CD8-positive, alpha-beta memory T cell (primary cell): ENCODE measurements at regions not wholly inside any gene's neighbourhood (a gene's known extent, or its start where the extent isn't known, plus 50 kb on each side); places are given as distances from the start of the nearest gene placed in this dataset.

ENCODE experiments used
- CTCF ChIA-PET: fragments of 350-600 bp; sonication (Branson Sonifier 250); formaldehyde crosslinking; loops from one replicate; lab custom pipeline; 2021; ENCODE audit warnings: antibody characterized with exemption; lab: Charles Lee
- POLR2A ChIA-PET: fragments of 350-600 bp; sonication (Branson Sonifier 250); formaldehyde crosslinking; loops from one replicate; lab custom pipeline; 2021; ENCODE audit warnings: antibody characterized with exemption; lab: Charles Lee
- DNase-seq, 5 donors: peaks; one replicate each; pipeline versions ENCODE4 v3.0.0 to v3.0.0-alpha.2; 2020 to 2022; ENCODE audit warnings: mixed read lengths in 1 of 5
- H3K27ac ChIP-seq: one replicate; pipeline ENCODE4 v1.7.0; 2013; ENCODE audit warnings: low read depth, mild to moderate bottlenecking, low read length, moderate library complexity
- H3K27me3 ChIP-seq: 2 replicates; pipeline ENCODE4 v1.7.0; 2013; ENCODE audit warnings: low read length, mild to moderate bottlenecking; ENCODE audit not compliant: insufficient read depth, poor library complexity, severe bottlenecking
- H3K36me3 ChIP-seq: 2 replicates; pipeline ENCODE4 v1.7.0; 2013; ENCODE audit warnings: mild to moderate bottlenecking, low read length, moderate library complexity; ENCODE audit not compliant: insufficient read depth
- H3K4me1 ChIP-seq: 2 replicates; pipeline ENCODE4 v1.7.0; 2013; ENCODE audit warnings: mild to moderate bottlenecking, low read length, moderate library complexity; ENCODE audit not compliant: insufficient read depth
- H3K4me3 ChIP-seq: 2 replicates; pipeline ENCODE4 v1.7.0; 2013; ENCODE audit warnings: mild to moderate bottlenecking, low read length
- H3K9me3 ChIP-seq: 2 replicates; pipeline ENCODE4 v1.7.0; 2013; ENCODE audit warnings: mild to moderate bottlenecking, low read length
- H3K27ac Mint-ChIP-seq, 8 donors: one replicate each; pipeline ENCODE4 v1.8.0; 2020 to 2021; ENCODE audit warnings: mixed read lengths in 8 of 8, mild to moderate bottlenecking in 6 of 8, inconsistent platforms in 3 of 8, moderate library complexity in 3 of 8
- H3K27me3 Mint-ChIP-seq, 2 donors: one replicate each; pipeline ENCODE4 v1.8.0; 2020 to 2021; ENCODE audit warnings: mixed read lengths in 2 of 2, mild to moderate bottlenecking in 1 of 2, moderate library complexity in 1 of 2
- H3K36me3 Mint-ChIP-seq, 3 donors: one replicate each; pipeline ENCODE4 v1.8.0; 2020 to 2021; ENCODE audit warnings: mixed read lengths in 3 of 3, inconsistent platforms in 1 of 3, mild to moderate bottlenecking in 1 of 3
- H3K4me1 Mint-ChIP-seq, 3 donors: one replicate each; pipeline ENCODE4 v1.8.0; 2020 to 2021; ENCODE audit warnings: mixed read lengths in 3 of 3, inconsistent platforms in 1 of 3, mild to moderate bottlenecking in 1 of 3
- H3K4me3 Mint-ChIP-seq, 7 donors: one replicate each; pipeline ENCODE4 v1.8.0; 2020 to 2021; ENCODE audit warnings: mixed read lengths in 7 of 7, mild to moderate bottlenecking in 6 of 7, moderate library complexity in 4 of 7, inconsistent platforms in 2 of 7
- H3K9me3 Mint-ChIP-seq, 5 donors: one replicate each; pipeline ENCODE4 v1.8.0; 2020 to 2022; ENCODE audit warnings: mixed read lengths in 5 of 5, mild to moderate bottlenecking in 3 of 5, moderate library complexity in 2 of 5, inconsistent platforms in 1 of 5

DNA sequence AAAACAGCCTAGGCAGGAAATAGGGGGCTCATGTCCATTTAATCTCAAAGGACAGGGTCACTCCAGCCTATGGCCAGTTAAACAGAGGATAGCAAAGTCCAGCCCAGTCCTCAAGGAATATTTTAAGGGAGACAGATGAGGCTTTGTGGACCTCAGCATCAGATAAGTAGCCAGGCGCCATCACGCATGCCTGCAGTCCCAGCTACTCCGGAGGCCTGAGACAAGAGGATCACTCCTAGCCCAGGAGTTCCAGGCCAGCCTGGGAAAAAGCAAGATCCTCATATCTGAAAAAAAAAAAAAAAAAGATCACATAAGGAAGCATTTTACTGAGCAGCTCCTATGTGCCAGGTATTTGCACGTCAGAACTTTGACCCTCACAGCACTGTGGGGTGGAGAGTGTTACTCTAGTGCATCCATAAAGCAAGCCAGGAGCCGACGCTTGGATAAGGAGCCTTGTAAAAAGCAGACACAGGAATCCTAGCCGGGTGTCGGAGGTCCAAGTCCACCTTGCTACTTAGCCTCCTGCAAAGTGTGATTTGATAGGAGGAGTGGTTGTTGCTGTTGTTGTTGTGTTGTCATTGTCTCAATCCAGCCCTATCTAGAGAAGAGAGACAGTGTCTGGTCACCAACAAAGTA lies 61.8 kb upstream of the DOCK1 start:
- Mint-ChIP-seq H3K4me3 (no peak overlapping the region), H3K27ac (no peak overlapping the region), H3K36me3 (no peaks in the 10 kb centered on the region), H3K9me3 (peaks cover 0 to 8% (median 2%) of the 10 kb centered on the region in 5 donors), H3K4me1 (no peaks in the 10 kb centered on the region), H3K27me3 (peaks cover 0 to 2% of the 10 kb centered on the region in 2 donors)
- DNase-seq = no peak
- no peaks in the 10 kb centered on the region for H3K4me1 ChIP-seq
- ChIA-PET CTCF (no interaction called here), POLR2A (no interaction called here)
- no peaks in the 10 kb centered on the region for H3K27me3 ChIP-seq
- H3K36me3 ChIP-seq = no peaks in the 10 kb centered on the region
- no peak overlapping the region for H3K27ac ChIP-seq
- H3K4me3 ChIP-seq = no peak overlapping the region
- no peaks in the 10 kb centered on the region for H3K9me3 ChIP-seq

DNA sequence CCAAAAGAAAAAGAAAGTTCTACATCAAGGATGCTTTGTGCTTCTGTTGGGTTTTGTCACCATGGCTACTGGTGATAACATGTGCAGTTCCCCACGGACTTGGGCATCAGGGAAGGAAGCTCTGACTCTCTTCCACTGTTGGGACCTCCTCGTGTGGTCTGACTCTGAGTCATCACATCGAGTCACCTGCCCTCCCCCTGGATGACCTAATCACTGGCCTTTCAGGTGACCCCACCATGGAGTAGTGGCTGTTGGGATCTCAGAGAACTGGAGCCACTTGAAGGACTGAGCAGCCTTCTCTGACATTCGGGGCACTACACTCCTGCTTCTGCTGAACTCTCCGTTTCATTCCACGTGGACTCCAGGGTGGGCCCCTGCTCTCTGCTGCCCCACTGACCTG lies 60.8 kb upstream of the DOCK1 start:
- H3K27ac ChIP-seq = no peak overlapping the region
- ChIA-PET POLR2A (no interaction called here), CTCF (no interaction called here)
- H3K4me3 ChIP-seq = no peak overlapping the region
- Mint-ChIP-seq H3K4me1 (no peaks in the 10 kb centered on the region), H3K27me3 (peaks cover 0 to 2% of the 10 kb centered on the region in 2 donors), H3K9me3 (peaks cover 0 to 8% (median 2%) of the 10 kb centered on the region in 5 donors), H3K27ac (no peak overlapping the region), H3K36me3 (no peaks in the 10 kb centered on the region), H3K4me3 (no peak overlapping the region)
- no peaks in the 10 kb centered on the region for H3K27me3 ChIP-seq
- H3K4me1 ChIP-seq = no peaks in the 10 kb centered on the region
- no peaks in the 10 kb centered on the region for H3K36me3 ChIP-seq
- no peaks in the 10 kb centered on the region for H3K9me3 ChIP-seq
- no peak for DNase-seq

DNA sequence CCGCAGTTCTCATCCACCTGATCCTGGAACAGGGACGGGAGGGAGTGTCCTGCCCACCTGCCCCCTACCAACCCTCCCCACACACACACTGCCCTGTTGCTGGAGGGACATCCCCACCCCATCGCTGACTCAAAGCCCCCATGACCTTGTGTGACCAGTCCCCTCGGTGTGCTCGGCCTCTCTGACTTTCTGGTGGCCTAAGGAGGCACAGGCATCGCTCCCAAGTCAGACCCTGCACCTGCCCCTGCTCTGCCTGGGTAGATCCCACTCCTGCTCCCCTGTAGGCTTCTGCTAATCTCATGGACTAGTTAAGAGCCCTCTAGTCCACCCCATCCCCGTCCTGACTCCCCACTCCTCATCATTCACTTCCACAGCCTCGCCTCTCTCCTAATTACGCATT lies 58.8 kb upstream of the DOCK1 start:
- Histone ChIP-seq H3K27ac (no peak overlapping the region), H3K36me3 (no peaks in the 10 kb centered on the region), H3K4me3 (no peak overlapping the region), H3K27me3 (no peaks in the 10 kb centered on the region), H3K4me1 (no peaks in the 10 kb centered on the region), H3K9me3 (no peaks in the 10 kb centered on the region)
- ChIA-PET POLR2A (no interaction called here), CTCF (no interaction called here)
- H3K4me1 Mint-ChIP-seq = no peaks in the 10 kb centered on the region
- H3K4me3 Mint-ChIP-seq = no peak overlapping the region
- no peak overlapping the region for H3K27ac Mint-ChIP-seq
- no peak for DNase-seq
- H3K36me3 Mint-ChIP-seq = no peaks in the 10 kb centered on the region
- peaks cover 0 to 4% (median 2%) of the 10 kb centered on the region in 5 donors for H3K9me3 Mint-ChIP-seq
- no peaks in the 10 kb centered on the region for H3K27me3 Mint-ChIP-seq

DNA sequence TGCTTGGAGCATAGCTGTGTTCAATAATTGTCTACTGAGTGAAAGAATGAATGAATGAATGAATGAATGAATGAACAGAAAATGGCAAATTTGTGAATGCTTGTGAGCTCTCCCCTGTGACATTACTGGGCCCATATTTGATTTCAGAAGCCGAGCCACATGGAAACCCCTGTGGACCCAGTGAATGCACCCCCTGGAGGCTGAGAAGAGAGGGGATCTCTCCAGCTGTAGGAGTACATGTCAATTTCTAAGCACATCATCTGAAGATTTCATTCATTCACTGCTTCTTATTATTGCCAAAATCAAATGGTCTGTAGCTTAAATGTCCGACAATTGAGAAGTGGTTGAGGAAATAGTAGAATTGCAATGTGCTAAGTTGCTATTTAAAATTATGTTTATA lies 58.3 kb upstream of the DOCK1 start:
- H3K36me3 ChIP-seq = no peaks in the 10 kb centered on the region
- no peak overlapping the region for H3K27ac Mint-ChIP-seq
- DNase-seq = no peak
- H3K27ac ChIP-seq = no peak overlapping the region
- ChIA-PET POLR2A (no interaction called here), CTCF (no interaction called here)
- no peaks in the 10 kb centered on the region for H3K4me1 Mint-ChIP-seq
- H3K4me1 ChIP-seq = no peaks in the 10 kb centered on the region
- no peaks in the 10 kb centered on the region for H3K36me3 Mint-ChIP-seq
- no peaks in the 10 kb centered on the region for H3K27me3 Mint-ChIP-seq
- no peak overlapping the region for H3K4me3 ChIP-seq
- no peak overlapping the region for H3K4me3 Mint-ChIP-seq
- H3K27me3 ChIP-seq = no peaks in the 10 kb centered on the region
- H3K9me3 ChIP-seq = no peaks in the 10 kb centered on the region
- H3K9me3 Mint-ChIP-seq = peaks cover 0 to 7% (median 0%) of the 10 kb centered on the region in 5 donors

DNA sequence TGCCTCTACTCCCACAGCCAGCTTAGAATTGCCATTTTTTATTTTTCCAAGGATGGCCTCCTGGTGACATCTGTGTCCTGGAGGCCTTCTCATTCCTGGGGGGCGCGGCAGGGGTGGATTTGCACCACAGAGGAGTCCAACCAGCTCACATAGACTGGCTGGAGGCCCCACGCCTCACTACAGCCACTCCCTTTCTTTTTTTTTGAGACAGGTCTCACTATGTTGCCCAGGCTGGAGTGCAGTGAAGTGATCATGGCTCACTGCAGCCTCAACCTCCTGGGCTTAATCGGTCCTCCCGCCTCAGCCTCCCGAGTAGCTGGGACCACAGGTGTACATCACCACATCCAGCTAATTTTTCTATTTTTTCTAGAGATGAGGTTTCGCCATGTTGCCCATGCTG lies 57.6 kb upstream of the DOCK1 start:
- Mint-ChIP-seq H3K9me3 (peaks cover 0 to 8% (median 0%) of the 10 kb centered on the region in 5 donors), H3K27ac (no peak overlapping the region), H3K4me1 (no peaks in the 10 kb centered on the region), H3K36me3 (no peaks in the 10 kb centered on the region), H3K27me3 (no peaks in the 10 kb centered on the region), H3K4me3 (no peak overlapping the region)
- Histone ChIP-seq H3K27me3 (no peaks in the 10 kb centered on the region), H3K36me3 (no peaks in the 10 kb centered on the region), H3K4me3 (no peak overlapping the region), H3K4me1 (no peaks in the 10 kb centered on the region), H3K27ac (no peak overlapping the region), H3K9me3 (no peaks in the 10 kb centered on the region)
- ChIA-PET CTCF (no interaction called here), POLR2A (no interaction called here)
- no peak for DNase-seq

DNA sequence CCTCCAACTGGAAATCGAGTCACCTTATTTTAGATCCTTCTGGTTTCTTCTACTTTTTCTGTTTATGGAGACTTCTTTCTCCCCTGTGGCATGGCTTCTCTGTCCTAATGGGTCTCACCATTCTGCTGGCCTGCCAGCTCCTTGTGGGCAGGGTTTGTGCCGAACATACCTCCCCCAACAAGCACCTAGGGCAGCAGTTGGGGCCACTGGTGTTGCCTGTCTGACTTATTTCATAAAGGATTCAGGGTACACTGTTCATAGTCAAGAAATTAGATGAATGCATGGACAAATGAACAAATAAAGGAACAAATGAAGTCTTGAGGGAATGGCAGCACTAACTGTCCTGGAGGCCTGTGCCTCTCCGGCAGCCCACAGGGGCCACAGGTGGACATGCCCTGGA lies 55.6 kb upstream of the DOCK1 start:
- ChIA-PET CTCF (no interaction called here), POLR2A (no interaction called here)
- no peak overlapping the region for H3K4me3 ChIP-seq
- no peaks in the 10 kb centered on the region for H3K4me1 ChIP-seq
- no peaks in the 10 kb centered on the region for H3K9me3 ChIP-seq
- H3K4me1 Mint-ChIP-seq = no peaks in the 10 kb centered on the region
- H3K27ac ChIP-seq = no peak overlapping the region
- no peaks in the 10 kb centered on the region for H3K36me3 Mint-ChIP-seq
- peaks cover 0 to 8% (median 0%) of the 10 kb centered on the region in 5 donors for H3K9me3 Mint-ChIP-seq
- no peaks in the 10 kb centered on the region for H3K27me3 ChIP-seq
- no peak overlapping the region for H3K27ac Mint-ChIP-seq
- H3K27me3 Mint-ChIP-seq = no peaks in the 10 kb centered on the region
- DNase-seq = no peak
- no peak overlapping the region for H3K4me3 Mint-ChIP-seq
- no peaks in the 10 kb centered on the region for H3K36me3 ChIP-seq

DNA sequence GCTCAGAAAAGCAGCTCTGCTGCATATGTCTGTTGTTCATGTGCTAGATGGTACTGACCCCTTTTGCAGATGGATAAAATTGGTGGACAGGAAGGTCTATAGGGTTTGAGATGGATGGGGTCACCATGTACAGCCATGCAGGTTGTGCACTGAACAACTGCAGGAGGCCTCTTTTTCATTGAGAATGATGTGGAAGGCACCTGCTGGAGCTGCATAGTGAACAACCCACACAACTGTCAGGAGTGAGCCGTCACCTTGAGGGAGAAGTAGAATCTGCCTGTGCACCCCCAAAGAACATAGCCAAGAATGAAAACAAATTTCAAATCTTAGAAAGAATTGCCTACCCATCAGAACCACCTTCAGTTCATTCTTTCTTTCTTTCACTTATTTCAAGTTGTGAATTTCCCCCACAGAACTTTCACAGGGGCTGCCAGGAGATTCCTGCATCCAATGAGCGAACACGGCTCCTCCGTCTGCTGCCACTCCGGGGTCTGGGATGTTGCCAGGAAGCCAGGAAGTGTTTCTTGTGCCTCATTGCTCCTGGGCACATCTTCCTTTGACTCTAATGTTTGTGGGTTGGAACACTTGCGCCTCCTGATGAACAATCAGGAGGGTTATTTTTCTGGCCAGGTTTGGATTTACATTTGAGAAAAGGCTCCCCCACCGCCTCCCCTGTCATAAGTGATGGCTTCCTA lies 53.7 kb upstream of the DOCK1 start:
- DNase-seq = no peak
- Histone ChIP-seq H3K4me1 (no peaks in the 10 kb centered on the region), H3K27me3 (no peaks in the 10 kb centered on the region), H3K36me3 (no peaks in the 10 kb centered on the region), H3K27ac (no peak overlapping the region), H3K4me3 (no peak overlapping the region), H3K9me3 (no peaks in the 10 kb centered on the region)
- no peak overlapping the region for H3K4me3 Mint-ChIP-seq
- CTCF ChIA-PET = no interaction called here
- H3K9me3 Mint-ChIP-seq = peaks cover 0 to 8% (median 0%) of the 10 kb centered on the region in 5 donors
- no peak overlapping the region for H3K27ac Mint-ChIP-seq
- POLR2A ChIA-PET = no interaction called here
- H3K27me3 Mint-ChIP-seq = no peaks in the 10 kb centered on the region
- no peaks in the 10 kb centered on the region for H3K36me3 Mint-ChIP-seq
- no peaks in the 10 kb centered on the region for H3K4me1 Mint-ChIP-seq

DNA sequence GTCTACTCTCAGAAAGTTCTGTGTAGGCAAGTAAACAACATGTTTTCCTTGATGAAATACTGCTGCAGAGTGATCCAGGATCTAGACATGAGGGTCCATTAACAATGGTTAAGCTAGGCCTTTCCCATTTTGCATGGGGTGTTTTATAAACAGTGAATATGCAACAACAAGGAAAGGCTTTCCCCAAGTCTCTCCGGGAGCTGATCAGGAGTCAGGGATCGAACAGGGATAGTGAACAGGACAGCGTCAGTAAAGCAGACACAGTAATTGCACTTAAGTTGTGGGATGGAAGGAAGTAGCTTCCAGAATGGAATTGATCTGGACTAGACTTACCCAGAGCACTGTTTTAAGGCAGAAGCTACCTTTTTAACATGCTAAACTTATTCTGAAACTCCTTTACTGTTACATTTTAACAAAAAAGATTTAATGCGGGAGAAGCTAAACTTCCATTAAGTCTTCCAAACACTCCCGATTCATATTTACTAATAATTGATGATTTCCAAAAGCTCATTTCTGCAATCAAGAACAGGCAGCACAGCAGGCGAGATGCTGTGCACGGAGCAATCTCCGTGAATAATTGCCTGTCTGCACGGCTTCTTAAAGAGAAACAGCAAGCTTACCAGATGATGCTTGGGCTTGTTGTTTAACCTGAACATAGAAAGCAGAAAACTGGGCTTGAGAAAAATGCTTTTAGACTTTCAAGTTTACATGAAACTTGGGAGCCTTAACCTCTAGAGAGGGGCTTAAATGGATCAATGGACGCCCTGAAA lies 50.3 kb upstream of the DOCK1 start:
- no peaks in the 10 kb centered on the region for H3K27me3 ChIP-seq
- H3K9me3 Mint-ChIP-seq = peaks cover 0 to 7% (median 0%) of the 10 kb centered on the region in 5 donors
- no peaks in the 10 kb centered on the region for H3K36me3 Mint-ChIP-seq
- H3K27ac ChIP-seq = no peak overlapping the region
- H3K4me1 ChIP-seq = no peaks in the 10 kb centered on the region
- peaks cover 0 to 2% of the 10 kb centered on the region in 2 donors for H3K27me3 Mint-ChIP-seq
- ChIA-PET POLR2A (no interaction called here), CTCF (no interaction called here)
- H3K27ac Mint-ChIP-seq = no peak overlapping the region
- no peaks in the 10 kb centered on the region for H3K9me3 ChIP-seq
- no peak overlapping the region for H3K4me3 ChIP-seq
- H3K36me3 ChIP-seq = no peaks in the 10 kb centered on the region
- H3K4me1 Mint-ChIP-seq = no peaks in the 10 kb centered on the region
- no peak for DNase-seq
- no peak overlapping the region for H3K4me3 Mint-ChIP-seq
